Glutamatergic neuron (in vitro differentiated cells): ENCODE measurements at regions not wholly inside any gene's neighbourhood (a gene's known extent, or its start where the extent isn't known, plus 50 kb on each side); places are given as distances from the start of the nearest gene placed in this dataset.

ENCODE experiments used
- DNase-seq: peaks from one replicate; pipeline ENCODE4 v3.0.0; 2022
- H3K27ac Mint-ChIP-seq: one replicate; pipeline ENCODE4 v1.8.0; 2020; ENCODE audit warnings: mild to moderate bottlenecking, mixed read lengths, inconsistent platforms; ENCODE audit not compliant: unreplicated experiment
- H3K27me3 Mint-ChIP-seq: one replicate; pipeline ENCODE4 v1.8.0; 2020; ENCODE audit warnings: mild to moderate bottlenecking, moderate library complexity, mixed read lengths, inconsistent platforms; ENCODE audit not compliant: unreplicated experiment
- H3K36me3 Mint-ChIP-seq: one replicate; pipeline ENCODE4 v1.8.0; 2020; ENCODE audit warnings: mild to moderate bottlenecking, mixed read lengths, inconsistent platforms; ENCODE audit not compliant: unreplicated experiment
- H3K4me1 Mint-ChIP-seq: one replicate; pipeline ENCODE4 v1.8.0; 2020; ENCODE audit warnings: mild to moderate bottlenecking, low read depth, mixed read lengths, inconsistent platforms; ENCODE audit not compliant: unreplicated experiment
- H3K4me3 Mint-ChIP-seq: one replicate; pipeline ENCODE4 v1.8.0; 2020; ENCODE audit warnings: mild to moderate bottlenecking, mixed read lengths, inconsistent platforms; ENCODE audit not compliant: unreplicated experiment
- H3K9me3 Mint-ChIP-seq: one replicate; pipeline ENCODE4 v1.8.0; 2020; ENCODE audit warnings: mild to moderate bottlenecking, moderate library complexity, mixed read lengths, inconsistent platforms; ENCODE audit not compliant: unreplicated experiment
- TF ChIP-seq, protein P1 (sequence below): fragments of 200-600 bp; sonication (generic); IDR thresholded peaks from one replicate; pipeline ENCODE4 v1.5.0; 2021; ENCODE audit not compliant: partially characterized antibody, unreplicated experiment

DNA sequence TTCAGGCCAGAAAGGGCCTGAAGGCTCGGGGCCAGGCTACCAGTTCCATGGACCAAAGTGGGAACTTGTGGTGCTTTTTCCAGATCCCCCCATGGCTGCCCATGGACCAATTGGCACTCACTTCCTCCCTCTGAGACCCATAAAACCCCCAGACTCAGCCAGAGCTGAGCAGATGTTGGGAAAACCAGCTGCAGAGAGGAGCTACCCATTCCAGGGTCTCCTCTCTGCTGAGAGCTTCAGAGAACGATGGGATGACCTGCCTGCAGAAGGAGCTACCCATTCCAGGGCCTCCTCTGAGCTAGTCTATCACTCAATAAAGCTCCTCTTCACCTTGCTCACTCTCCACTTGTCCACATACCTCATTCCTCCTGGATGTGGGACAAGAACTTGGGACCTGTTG lies 52.2 kb upstream of the MED9 start:
- TF ChIP-seq, protein P1, sequence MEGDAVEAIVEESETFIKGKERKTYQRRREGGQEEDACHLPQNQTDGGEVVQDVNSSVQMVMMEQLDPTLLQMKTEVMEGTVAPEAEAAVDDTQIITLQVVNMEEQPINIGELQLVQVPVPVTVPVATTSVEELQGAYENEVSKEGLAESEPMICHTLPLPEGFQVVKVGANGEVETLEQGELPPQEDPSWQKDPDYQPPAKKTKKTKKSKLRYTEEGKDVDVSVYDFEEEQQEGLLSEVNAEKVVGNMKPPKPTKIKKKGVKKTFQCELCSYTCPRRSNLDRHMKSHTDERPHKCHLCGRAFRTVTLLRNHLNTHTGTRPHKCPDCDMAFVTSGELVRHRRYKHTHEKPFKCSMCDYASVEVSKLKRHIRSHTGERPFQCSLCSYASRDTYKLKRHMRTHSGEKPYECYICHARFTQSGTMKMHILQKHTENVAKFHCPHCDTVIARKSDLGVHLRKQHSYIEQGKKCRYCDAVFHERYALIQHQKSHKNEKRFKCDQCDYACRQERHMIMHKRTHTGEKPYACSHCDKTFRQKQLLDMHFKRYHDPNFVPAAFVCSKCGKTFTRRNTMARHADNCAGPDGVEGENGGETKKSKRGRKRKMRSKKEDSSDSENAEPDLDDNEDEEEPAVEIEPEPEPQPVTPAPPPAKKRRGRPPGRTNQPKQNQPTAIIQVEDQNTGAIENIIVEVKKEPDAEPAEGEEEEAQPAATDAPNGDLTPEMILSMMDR, result no peak
- DNase-seq, result no peak
- Mint-ChIP-seq H3K9me3 (peaks cover 8% of the 10 kb centered on the region), H3K27me3 (peaks cover 6% of the 10 kb centered on the region), H3K36me3 (peaks cover 22% of the 10 kb centered on the region), H3K4me1 (peaks cover 3% of the 10 kb centered on the region), H3K27ac (no peak overlapping the region), H3K4me3 (no peak overlapping the region)

DNA sequence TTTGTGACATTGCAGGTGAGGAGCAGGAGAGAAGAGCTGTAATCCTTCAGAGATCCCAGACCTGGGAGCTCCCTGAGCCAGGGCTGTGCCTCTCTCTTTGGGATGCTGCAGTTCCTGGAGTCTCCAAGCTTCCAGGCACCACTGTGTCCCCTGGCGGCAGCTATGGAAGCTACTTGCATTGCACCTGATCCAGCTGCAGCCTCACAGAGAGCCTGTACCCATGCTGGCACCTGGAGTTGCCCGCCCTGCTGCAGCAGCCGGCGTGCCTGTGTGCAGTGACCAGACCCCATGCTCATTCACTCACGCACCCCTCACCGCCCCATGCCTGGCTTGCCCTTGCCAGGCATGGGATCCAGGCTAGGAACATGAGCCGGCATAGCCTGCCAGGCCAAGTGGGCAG lies 51.8 kb upstream of the MED9 start:
- TF ChIP-seq, protein P1, result no peak
- Mint-ChIP-seq H3K9me3 (peaks cover 11% of the 10 kb centered on the region), H3K36me3 (peaks cover 20% of the 10 kb centered on the region), H3K4me1 (peaks cover 3% of the 10 kb centered on the region), H3K27me3 (peaks cover 2% of the 10 kb centered on the region), H3K4me3 (no peak overlapping the region), H3K27ac (no peak overlapping the region)
- DNase-seq, result no peak

DNA sequence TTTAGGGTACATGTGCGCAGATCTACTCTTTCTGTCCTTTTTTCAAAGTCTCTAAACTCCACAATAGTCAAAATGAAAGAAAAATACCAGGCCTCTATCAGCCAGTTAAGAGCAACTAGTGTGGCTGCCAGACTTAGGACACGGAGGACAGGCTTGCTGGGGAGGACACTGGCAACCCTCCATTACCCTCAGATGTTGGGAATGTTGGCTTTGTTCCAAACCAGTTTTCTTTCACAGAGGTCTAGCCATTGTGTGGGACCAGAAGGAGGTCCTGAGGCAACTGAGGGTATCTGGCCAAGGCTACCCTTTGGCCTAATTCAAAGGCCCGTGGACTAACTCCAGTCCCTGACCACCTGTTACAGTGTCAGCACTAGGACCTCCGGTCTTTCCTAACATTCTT lies 51.2 kb upstream of the MED9 start:
- H3K9me3 Mint-ChIP-seq, result peaks cover 11% of the 10 kb centered on the region
- no peak overlapping the region for H3K27ac Mint-ChIP-seq
- no peaks in the 10 kb centered on the region for H3K27me3 Mint-ChIP-seq
- H3K36me3 Mint-ChIP-seq, result peaks cover 17% of the 10 kb centered on the region
- DNase-seq, result no peak
- TF ChIP-seq, protein P1, result no peak
- H3K4me1 Mint-ChIP-seq, result peaks cover 3% of the 10 kb centered on the region
- no peak overlapping the region for H3K4me3 Mint-ChIP-seq

DNA sequence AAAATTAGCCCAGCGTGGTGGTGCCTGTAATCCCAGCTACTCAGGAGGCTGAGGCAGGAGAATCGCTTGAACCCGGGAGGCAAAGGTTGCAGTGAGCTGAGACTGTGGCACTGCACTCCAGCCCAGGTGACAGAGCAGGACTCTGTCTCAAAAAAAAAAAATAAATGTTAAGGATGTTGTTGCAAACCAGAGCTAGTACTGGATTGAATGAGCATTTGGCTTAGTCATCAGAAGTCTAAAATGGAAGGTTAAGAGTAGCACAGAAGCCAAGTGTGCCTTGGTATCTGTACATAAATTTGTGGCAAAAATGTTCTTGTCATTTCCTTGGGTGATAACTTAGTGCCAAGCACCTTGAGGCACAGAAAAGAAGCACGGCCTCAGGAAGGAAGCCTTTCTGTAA lies 50.6 kb upstream of the MED9 start:
- no peaks in the 10 kb centered on the region for H3K27me3 Mint-ChIP-seq
- TF ChIP-seq, protein P1, result no peak
- H3K4me1 Mint-ChIP-seq, result peaks cover 3% of the 10 kb centered on the region
- H3K9me3 Mint-ChIP-seq, result peaks cover 11% of the 10 kb centered on the region
- no peak for DNase-seq
- H3K36me3 Mint-ChIP-seq, result peaks cover 17% of the 10 kb centered on the region
- no peak overlapping the region for H3K4me3 Mint-ChIP-seq
- no peak overlapping the region for H3K27ac Mint-ChIP-seq
